MM.1S (cell line): ENCODE measurements at regions not wholly inside any gene's neighbourhood (a gene's known extent, or its start where the extent isn't known, plus 50 kb on each side); places are given as distances from the start of the nearest gene placed in this dataset.

ENCODE experiments used
- DNase-seq: peaks from one replicate; pipeline ENCODE4 v3.0.0-alpha.2; 2015
- H2AFZ ChIP-seq: fragments of 300-600 bp; sonication (generic); 2 replicates; pipeline ENCODE4 v1.6.0; 2016; ENCODE audit warnings: antibody characterized with exemption, low read length
- H3F3A ChIP-seq: fragments of 300-600 bp; sonication (generic); 2 replicates; pipeline ENCODE4 v1.6.1; 2016; ENCODE audit warnings: mild to moderate bottlenecking, antibody characterized with exemption, low read length, moderate library complexity, mixed read lengths; ENCODE audit not compliant: insufficient read depth
- H3K27ac ChIP-seq: fragments of 300-600 bp; sonication (generic); 2 replicates; pipeline ENCODE4 v1.5.1; 2016; ENCODE audit warnings: mild to moderate bottlenecking, low read length
- H3K27me3 ChIP-seq: fragments of 300-600 bp; sonication (generic); replicated peaks from 2 replicates; pipeline ENCODE4 v1.6.0; 2016; ENCODE audit warnings: low read length; ENCODE audit not compliant: insufficient read depth
- H3K36me3 ChIP-seq: fragments of 300-600 bp; sonication (generic); replicated peaks from 2 replicates; pipeline ENCODE4 v1.6.1; 2016; ENCODE audit warnings: mild to moderate bottlenecking, low read length, mixed read lengths; ENCODE audit not compliant: insufficient read depth
- H3K4me1 ChIP-seq: fragments of 300-600 bp; sonication (generic); 2 replicates; pipeline ENCODE4 v1.6.1; 2016; ENCODE audit warnings: low read length, mixed read lengths
- H3K4me2 ChIP-seq: fragments of 300-600 bp; sonication (generic); 2 replicates; pipeline ENCODE4 v1.6.0; 2016; ENCODE audit warnings: low read depth, low read length
- H3K4me3 ChIP-seq: fragments of 300-600 bp; sonication (generic); 2 replicates; pipeline ENCODE4 v1.5.1; 2016; ENCODE audit warnings: low read length, mixed read lengths
- H3K79me2 ChIP-seq: fragments of 300-600 bp; sonication (generic); 2 replicates; pipeline ENCODE4 v1.6.1; 2016; ENCODE audit warnings: mixed run types, low read length, mixed read lengths
- H3K9ac ChIP-seq: fragments of 300-600 bp; sonication (generic); 2 replicates; pipeline ENCODE4 v1.6.1; 2016; ENCODE audit warnings: low read length, mixed read lengths
- H3K9me2 ChIP-seq: fragments of 300-600 bp; sonication (generic); replicated peaks from 2 replicates; pipeline ENCODE4 v1.6.1; 2016; ENCODE audit warnings: mild to moderate bottlenecking, low read length, mixed read lengths; ENCODE audit not compliant: insufficient read depth
- H3K9me3 ChIP-seq: fragments of 300-600 bp; sonication (generic); replicated peaks from 2 replicates; pipeline ENCODE4 v1.6.1; 2016; ENCODE audit warnings: mild to moderate bottlenecking, low read length, mixed read lengths; ENCODE audit not compliant: insufficient read depth
- H4K20me1 ChIP-seq: fragments of 300-600 bp; sonication (generic); 2 replicates; pipeline ENCODE4 v1.6.1; 2016; ENCODE audit warnings: mild to moderate bottlenecking, low read length, moderate library complexity, mixed read lengths; ENCODE audit not compliant: insufficient read depth
- EZH2 ChIP-seq: fragments of 300-600 bp; sonication (generic); optimal IDR thresholded peaks from 2 replicates; pipeline ENCODE3; 2017; ENCODE audit warnings: low read depth, mild to moderate bottlenecking, antibody characterized with exemption, low read length, mixed read lengths
- EZH2phosphoT487 ChIP-seq: fragments of 300-600 bp; sonication (generic); IDR thresholded peaks from 2 replicates; pipeline ENCODE4 v1.6.1; 2018; ENCODE audit warnings: antibody characterized with exemption, low read length
- TF ChIP-seq, protein P1 (sequence below): fragments of 300-600 bp; sonication (generic); IDR thresholded peaks from 2 replicates; pipeline ENCODE4 v1.5.1; 2016; ENCODE audit warnings: antibody characterized with exemption, low read length, mixed read lengths

- Histone ChIP-seq H3K36me3 (no peaks in the 10 kb centered on the region), H4K20me1 (peaks cover 3% of the 10 kb centered on the region; the same call in 1 of the 2 replicates), H3K9me3 (no peaks in the 10 kb centered on the region), H3K9me2 (no peaks in the 10 kb centered on the region), H2AFZ (no peak overlapping the region), H3K4me3 (no peak overlapping the region), H3K9ac (no peak overlapping the region), H3K27ac (no peak overlapping the region), H3K79me2 (peaks cover 91% of the 10 kb centered on the region), H3K4me2 (no peak overlapping the region), H3F3A (no peaks in the 10 kb centered on the region), H3K27me3 (no peaks in the 10 kb centered on the region), H3K4me1 (no peaks in the 10 kb centered on the region)
- TF ChIP-seq EZH2phosphoT487 (no peak), EZH2 (no peak)
- TF ChIP-seq, protein P1, sequence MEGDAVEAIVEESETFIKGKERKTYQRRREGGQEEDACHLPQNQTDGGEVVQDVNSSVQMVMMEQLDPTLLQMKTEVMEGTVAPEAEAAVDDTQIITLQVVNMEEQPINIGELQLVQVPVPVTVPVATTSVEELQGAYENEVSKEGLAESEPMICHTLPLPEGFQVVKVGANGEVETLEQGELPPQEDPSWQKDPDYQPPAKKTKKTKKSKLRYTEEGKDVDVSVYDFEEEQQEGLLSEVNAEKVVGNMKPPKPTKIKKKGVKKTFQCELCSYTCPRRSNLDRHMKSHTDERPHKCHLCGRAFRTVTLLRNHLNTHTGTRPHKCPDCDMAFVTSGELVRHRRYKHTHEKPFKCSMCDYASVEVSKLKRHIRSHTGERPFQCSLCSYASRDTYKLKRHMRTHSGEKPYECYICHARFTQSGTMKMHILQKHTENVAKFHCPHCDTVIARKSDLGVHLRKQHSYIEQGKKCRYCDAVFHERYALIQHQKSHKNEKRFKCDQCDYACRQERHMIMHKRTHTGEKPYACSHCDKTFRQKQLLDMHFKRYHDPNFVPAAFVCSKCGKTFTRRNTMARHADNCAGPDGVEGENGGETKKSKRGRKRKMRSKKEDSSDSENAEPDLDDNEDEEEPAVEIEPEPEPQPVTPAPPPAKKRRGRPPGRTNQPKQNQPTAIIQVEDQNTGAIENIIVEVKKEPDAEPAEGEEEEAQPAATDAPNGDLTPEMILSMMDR: no peak
- no peak for DNase-seq
Measured at GRCh38 chr21:31536138-31536537, 123.4 kb upstream of the SOD1 start.

- no peaks in the 10 kb centered on the region for H3K36me3 ChIP-seq
- peaks cover 5% of the 10 kb centered on the region; the same call in 1 of the 2 replicates for H4K20me1 ChIP-seq
- TF ChIP-seq EZH2phosphoT487: no peak
- TF ChIP-seq, protein P1: no peak
- TF ChIP-seq EZH2: no peak
- H3K4me2 ChIP-seq: no peak overlapping the region
- H3K27me3 ChIP-seq: no peaks in the 10 kb centered on the region
- H3K79me2 ChIP-seq: peaks cover 90% of the 10 kb centered on the region
- no peaks in the 10 kb centered on the region for H3K9me3 ChIP-seq
- no peaks in the 10 kb centered on the region for H3K9me2 ChIP-seq
- H3K4me1 ChIP-seq: no peaks in the 10 kb centered on the region
- H3K4me3 ChIP-seq: no peak overlapping the region
- H2AFZ ChIP-seq: no peak overlapping the region
- DNase-seq: no peak
- H3K9ac ChIP-seq: no peak overlapping the region
- no peaks in the 10 kb centered on the region for H3F3A ChIP-seq
- no peak overlapping the region for H3K27ac ChIP-seq
Measured at GRCh38 chr21:31531967-31532366, 127.5 kb upstream of the SOD1 start.

GRCh38 chr21:31530897-31531705, 128.4 kb upstream of the SOD1 start:
- DNase-seq: no peak
- no peaks in the 10 kb centered on the region for H3F3A ChIP-seq
- no peak overlapping the region for H2AFZ ChIP-seq
- H3K9me3 ChIP-seq: no peaks in the 10 kb centered on the region
- no peaks in the 10 kb centered on the region for H3K4me1 ChIP-seq
- H3K9ac ChIP-seq: no peak overlapping the region
- TF ChIP-seq EZH2: no peak
- no peak for TF ChIP-seq EZH2phosphoT487
- TF ChIP-seq, protein P1: no peak
- peaks cover 5% of the 10 kb centered on the region; the same call in 1 of the 2 replicates for H4K20me1 ChIP-seq
- H3K79me2 ChIP-seq: peaks cover 89% of the 10 kb centered on the region
- no peak overlapping the region for H3K27ac ChIP-seq
- H3K4me3 ChIP-seq: no peak overlapping the region
- no peaks in the 10 kb centered on the region for H3K36me3 ChIP-seq
- no peak overlapping the region for H3K4me2 ChIP-seq
- H3K9me2 ChIP-seq: no peaks in the 10 kb centered on the region
- no peaks in the 10 kb centered on the region for H3K27me3 ChIP-seq
